Uterus (tissue), 3 donors: ENCODE measurements at regions not wholly inside any gene's neighbourhood (a gene's known extent, or its start where the extent isn't known, plus 50 kb on each side); places are given as distances from the start of the nearest gene placed in this dataset.

Experiments
- DNase-seq, 2 donors: peaks; one replicate each; pipeline ENCODE4 v3.0.0-alpha.2; 2019 to 2020
- H3K27ac ChIP-seq, 2 donors: fragments of 200-600 bp; sonication (generic); 1 replicate in 1 of 2; 2 replicates in 1 of 2; pipeline ENCODE4 v1.5.1; 2016 to 2018
- H3K27me3 ChIP-seq, 2 donors: fragments of 200-600 bp; sonication (generic); one replicate each; pipeline ENCODE4 v1.5.1; 2018 to 2019; ENCODE audit warnings: control low read depth in 1 of 2
- H3K36me3 ChIP-seq, 2 donors: fragments of 200-600 bp; sonication (generic); one replicate each; pipeline ENCODE4 v1.5.1; 2019; ENCODE audit warnings: control low read depth in 1 of 2
- H3K4me1 ChIP-seq, 2 donors: fragments of 200-600 bp; sonication (generic); one replicate each; pipeline ENCODE4 v1.5.1; 2018 to 2019; ENCODE audit warnings: control low read depth in 1 of 2
- H3K4me3 ChIP-seq, 2 donors: fragments of 200-600 bp; sonication (generic); 1 replicate in 1 of 2; 2 replicates in 1 of 2; pipeline ENCODE4 v1.5.1; 2018 to 2019; ENCODE audit warnings: mild to moderate bottlenecking in 1 of 2
- H3K9me3 ChIP-seq, 2 donors: fragments of 200-600 bp; sonication (generic); one replicate each; pipeline ENCODE4 v1.5.1; 2019; ENCODE audit warnings: control low read depth in 1 of 2
- POLR2A ChIP-seq, 2 donors: fragments of 450-650 bp; IDR thresholded peaks; one replicate each; pipeline ENCODE4 v1.6.1; 2016; ENCODE audit warnings: antibody characterized with exemption in 2 of 2, mild to moderate bottlenecking in 1 of 2, moderate library complexity in 1 of 2
- intact Hi-C: fragments of 100-400 bp; cut with DNase I; formaldehyde crosslinking; loops from one replicate; pipeline ENCODE4 v1.15.1; 2023; ENCODE audit warnings: low total_unique reads
- TF ChIP-seq, protein P1 (sequence below), 4 experiments: fragments of 200-600 bp in 2 of 4; fragments of 450-650 bp in 2 of 4; sonication (generic) in 2 of 4; IDR thresholded peaks; one replicate each; pipeline ENCODE4 v1.5.1; 2016 to 2019; ENCODE audit warnings: antibody characterized with exemption in 4 of 4, mild to moderate bottlenecking in 2 of 4, moderate library complexity in 1 of 4
- donor health status: DM: yes; HTN: yes; CAD: no.

DNA sequence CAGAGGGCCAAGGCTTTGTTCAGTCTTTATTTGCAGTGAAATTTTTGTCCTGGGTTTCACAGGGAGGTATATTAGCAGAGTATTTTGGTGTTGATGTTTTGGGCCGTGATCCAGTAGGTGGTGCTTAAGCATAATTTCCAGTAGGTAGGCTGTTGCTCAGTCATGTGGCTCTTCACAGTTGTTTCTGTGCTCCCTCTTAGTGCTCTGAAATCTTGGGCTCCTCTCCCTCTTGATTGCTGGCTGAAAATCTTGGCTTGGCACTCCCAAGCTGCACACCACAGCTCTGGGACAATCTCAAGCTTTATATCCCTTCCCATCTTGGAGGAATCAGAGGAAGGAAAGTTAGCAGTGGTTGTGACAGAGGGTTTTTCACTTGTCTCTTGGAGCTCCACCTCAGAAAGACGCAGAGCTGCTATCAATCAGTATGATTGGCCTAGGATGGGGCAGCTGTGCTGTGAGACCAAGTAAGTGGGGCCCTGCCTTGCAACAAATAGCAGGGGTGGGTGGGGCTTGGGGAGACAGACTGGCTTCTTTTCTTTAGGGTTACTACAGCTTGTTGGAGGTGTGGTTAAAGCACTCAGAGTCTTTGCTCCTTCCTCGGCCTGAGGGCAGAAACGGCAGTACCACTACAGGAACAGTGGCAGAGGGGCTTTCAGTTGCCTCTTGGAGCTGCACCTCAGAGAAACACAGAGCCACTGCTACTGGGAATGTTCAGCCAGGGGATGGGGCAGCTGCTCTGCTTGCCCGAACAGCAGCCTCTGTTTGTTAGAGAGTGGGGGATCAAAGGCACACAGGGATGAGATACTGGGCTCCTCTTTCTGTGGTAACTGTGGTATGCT lies 627.0 kb downstream of the SI start:
- intact Hi-C loops, result no loop called here
- Histone ChIP-seq H3K4me1 (peaks cover 0 to 5% of the 10 kb centered on the region in 2 donors), H3K36me3 (no peaks in the 10 kb centered on the region), H3K27me3 (no peaks in the 10 kb centered on the region), H3K9me3 (no peaks in the 10 kb centered on the region), H3K4me3 (peak overlapping the region in 1 of 2 donors; percentile 7), H3K27ac (peak overlapping the region; percentile 70 to 79)
- no peak for TF ChIP-seq POLR2A (IDR thresholded peaks at IDR 0.05)
- TF ChIP-seq, protein P1, sequence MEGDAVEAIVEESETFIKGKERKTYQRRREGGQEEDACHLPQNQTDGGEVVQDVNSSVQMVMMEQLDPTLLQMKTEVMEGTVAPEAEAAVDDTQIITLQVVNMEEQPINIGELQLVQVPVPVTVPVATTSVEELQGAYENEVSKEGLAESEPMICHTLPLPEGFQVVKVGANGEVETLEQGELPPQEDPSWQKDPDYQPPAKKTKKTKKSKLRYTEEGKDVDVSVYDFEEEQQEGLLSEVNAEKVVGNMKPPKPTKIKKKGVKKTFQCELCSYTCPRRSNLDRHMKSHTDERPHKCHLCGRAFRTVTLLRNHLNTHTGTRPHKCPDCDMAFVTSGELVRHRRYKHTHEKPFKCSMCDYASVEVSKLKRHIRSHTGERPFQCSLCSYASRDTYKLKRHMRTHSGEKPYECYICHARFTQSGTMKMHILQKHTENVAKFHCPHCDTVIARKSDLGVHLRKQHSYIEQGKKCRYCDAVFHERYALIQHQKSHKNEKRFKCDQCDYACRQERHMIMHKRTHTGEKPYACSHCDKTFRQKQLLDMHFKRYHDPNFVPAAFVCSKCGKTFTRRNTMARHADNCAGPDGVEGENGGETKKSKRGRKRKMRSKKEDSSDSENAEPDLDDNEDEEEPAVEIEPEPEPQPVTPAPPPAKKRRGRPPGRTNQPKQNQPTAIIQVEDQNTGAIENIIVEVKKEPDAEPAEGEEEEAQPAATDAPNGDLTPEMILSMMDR (IDR thresholded peaks at IDR 0.05), result no peak
- DNase-seq, result peak; percentile 40 to 44

DNA sequence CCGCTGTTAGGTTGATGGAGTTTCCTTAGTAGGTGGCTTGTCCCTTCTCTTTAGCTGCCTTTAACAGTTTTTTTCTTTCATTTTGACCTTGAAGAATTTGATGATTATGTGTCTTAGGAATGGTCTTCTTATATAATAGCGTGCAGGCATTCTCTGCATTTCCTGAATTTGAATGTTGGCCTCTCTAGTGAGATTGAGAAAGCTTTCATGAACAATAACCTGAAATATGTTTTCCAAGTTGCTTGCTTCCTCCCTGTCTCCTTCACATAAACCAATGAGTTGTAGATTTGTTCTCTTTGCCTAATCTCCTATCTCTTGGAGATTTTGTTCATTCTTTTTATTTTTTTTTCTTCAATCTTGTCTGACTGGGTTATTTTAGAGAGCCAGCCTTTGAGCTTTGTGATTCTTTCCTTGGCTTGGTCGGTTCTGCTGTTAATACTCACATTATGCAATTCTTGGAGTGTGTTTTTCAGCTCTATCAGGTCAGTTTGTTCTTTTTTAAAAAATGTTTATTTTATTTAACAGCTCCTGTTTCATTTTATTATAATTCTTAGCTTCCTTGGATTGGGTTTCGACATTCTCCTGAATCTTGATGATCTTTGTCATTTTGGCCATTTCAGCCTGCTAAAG lies 627.9 kb downstream of the SI start:
- H3K9me3 ChIP-seq, result no peaks in the 10 kb centered on the region
- TF ChIP-seq POLR2A (IDR thresholded peaks at IDR 0.05), result no peak
- TF ChIP-seq, protein P1 (IDR thresholded peaks at IDR 0.05), result no peak
- intact Hi-C loops, result no loop called here
- no peaks in the 10 kb centered on the region for H3K27me3 ChIP-seq
- H3K4me1 ChIP-seq, result peaks cover 0 to 5% of the 10 kb centered on the region in 2 donors
- peak in 1 of 2 donors; percentile 24 for DNase-seq
- no peaks in the 10 kb centered on the region for H3K36me3 ChIP-seq
- H3K27ac ChIP-seq, result peak overlapping the region; percentile 70 to 79
- peak overlapping the region in 1 of 2 donors; percentile 7 for H3K4me3 ChIP-seq

DNA sequence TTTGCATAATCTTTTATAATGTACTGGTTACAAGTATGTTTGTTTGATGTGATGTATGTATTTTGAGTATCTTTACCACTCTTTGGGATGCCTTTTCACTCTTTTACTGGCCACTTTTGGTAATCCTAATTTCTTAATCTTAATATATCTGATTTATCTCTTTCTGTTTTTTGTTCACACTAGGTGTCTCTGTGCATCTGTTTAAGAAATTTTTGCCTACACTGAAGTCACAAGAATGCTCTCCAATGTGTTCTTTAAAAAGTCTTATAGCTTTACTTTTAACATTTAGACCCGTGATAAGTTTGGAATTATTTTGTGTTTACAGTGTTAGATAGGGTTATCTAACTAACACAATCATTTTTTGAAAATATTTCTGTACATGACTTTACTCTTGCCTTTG lies 659.1 kb downstream of the SI start:
- intact Hi-C loops, result no loop called here
- Histone ChIP-seq H3K4me3 (no peak overlapping the region), H3K9me3 (no peaks in the 10 kb centered on the region), H3K4me1 (no peaks in the 10 kb centered on the region), H3K27me3 (no peaks in the 10 kb centered on the region), H3K27ac (no peak overlapping the region), H3K36me3 (no peaks in the 10 kb centered on the region)
- DNase-seq, result no peak
- TF ChIP-seq POLR2A (IDR thresholded peaks at IDR 0.05), result no peak
- TF ChIP-seq, protein P1 (IDR thresholded peaks at IDR 0.05), result no peak

DNA sequence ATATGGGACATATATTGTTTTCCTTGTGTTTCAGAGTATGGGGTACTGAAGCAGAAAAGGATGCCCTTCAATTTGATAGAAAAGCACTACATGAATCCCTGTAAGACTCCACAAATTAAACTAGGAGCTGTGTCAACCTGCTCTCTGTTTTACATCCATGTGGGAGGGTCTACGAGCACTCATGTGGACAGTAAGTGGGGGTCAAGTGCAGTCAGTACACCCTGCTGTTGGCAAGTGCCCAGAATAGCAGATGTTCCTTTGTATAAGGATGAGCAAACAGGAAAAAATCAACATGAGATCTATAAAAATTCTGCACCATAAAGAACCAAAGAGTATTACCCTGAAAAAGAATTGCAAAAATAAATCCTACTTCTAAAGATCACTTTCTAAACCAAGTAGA lies 659.9 kb downstream of the SI start:
- Histone ChIP-seq H3K27me3 (no peaks in the 10 kb centered on the region), H3K4me3 (no peak overlapping the region), H3K27ac (no peak overlapping the region), H3K9me3 (no peaks in the 10 kb centered on the region), H3K4me1 (no peaks in the 10 kb centered on the region), H3K36me3 (no peaks in the 10 kb centered on the region)
- intact Hi-C loops, result no loop called here
- no peak for DNase-seq
- TF ChIP-seq, protein P1 (IDR thresholded peaks at IDR 0.05), result no peak
- no peak for TF ChIP-seq POLR2A (IDR thresholded peaks at IDR 0.05)

DNA sequence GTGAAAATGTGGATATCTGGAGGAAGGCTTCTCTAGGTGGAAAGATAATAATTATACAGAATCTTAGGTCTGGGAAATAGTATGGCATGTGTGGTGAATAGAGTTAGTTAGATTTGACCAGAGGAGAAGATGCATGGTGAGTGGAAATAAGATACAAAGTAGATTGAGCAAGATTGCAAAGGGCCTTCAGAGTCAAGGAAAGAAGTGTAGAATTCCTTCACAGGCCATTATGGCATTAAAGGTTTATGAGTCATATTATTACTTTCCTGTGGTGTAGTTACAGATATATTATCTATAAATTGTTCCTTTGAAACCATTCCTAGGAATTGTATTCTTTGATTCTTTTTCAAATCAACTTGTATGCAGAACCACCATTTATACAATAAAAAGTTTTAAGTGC lies 660.3 kb downstream of the SI start:
- no peak overlapping the region for H3K27ac ChIP-seq
- intact Hi-C loops, result no loop called here
- DNase-seq, result no peak
- TF ChIP-seq POLR2A (IDR thresholded peaks at IDR 0.05), result no peak
- TF ChIP-seq, protein P1 (IDR thresholded peaks at IDR 0.05), result no peak
- no peaks in the 10 kb centered on the region for H3K36me3 ChIP-seq
- no peaks in the 10 kb centered on the region for H3K27me3 ChIP-seq
- H3K4me3 ChIP-seq, result no peak overlapping the region
- no peaks in the 10 kb centered on the region for H3K9me3 ChIP-seq
- no peaks in the 10 kb centered on the region for H3K4me1 ChIP-seq
